ENCODE measurements at regions not wholly inside any gene's neighbourhood (a gene's known extent, or its start where the extent isn't known, plus 50 kb on each side); places are given as distances from the start of the nearest gene placed in this dataset.

- ATAC-seq, result no peak
- TF ChIP-seq ZSCAN18 (CRISPR knock-in tag; IDR thresholded peaks at IDR 0.05), result no peak
- no peak for TF ChIP-seq ELF4 (CRISPR knock-in tag; IDR thresholded peaks at IDR 0.05; ENCODE audit: low read depth)
- no peak for TF ChIP-seq USF1 (CRISPR knock-in tag; IDR thresholded peaks at IDR 0.05)
- TF ChIP-seq CDX4 (CRISPR knock-in tag; IDR thresholded peaks at IDR 0.05; ENCODE audit: borderline replicate concordance), result no peak
- no peak for TF ChIP-seq TCF7 (CRISPR knock-in tag; IDR thresholded peaks at IDR 0.05; ENCODE audit: low read depth)
- no peak for TF ChIP-seq SP1 (CRISPR knock-in tag; conservative IDR thresholded peaks at IDR 0.05)
- no peak for TF ChIP-seq ZMAT4 (CRISPR knock-in tag; IDR thresholded peaks at IDR 0.05)
- no peak for TF ChIP-seq ERG (CRISPR knock-in tag; IDR thresholded peaks at IDR 0.05)
- no peak for TF ChIP-seq FOXK1 (CRISPR knock-in tag; IDR thresholded peaks at IDR 0.05)
- no peak for TF ChIP-seq SOX15 (CRISPR knock-in tag; IDR thresholded peaks at IDR 0.05)
- TF ChIP-seq ZNF671 (CRISPR knock-in tag; IDR thresholded peaks at IDR 0.05), result no peak
- no peaks in the 10 kb centered on the region; the same call in 1 of the 2 replicates for H3K27me3 Mint-ChIP-seq (ENCODE audit: low read depth)
- CTCF ChIA-PET, result interaction anchor here (0.8 to 1.5 kb wide), 3 partner anchors 13 to 167 kb away, joined by 3 to 6 read pairs (median 5); no protein-coding TSS in a partner anchor
- H3K4me3 Mint-ChIP-seq, result no peak overlapping the region
- H3K27ac Mint-ChIP-seq, result no peak overlapping the region
- POLR2A ChIA-PET, result no interaction called here
- DNase-seq (ENCODE audit: low spot score), result no peak
- no peaks in the 10 kb centered on the region for H3K36me3 Mint-ChIP-seq
- peaks cover 3% of the 10 kb centered on the region; the same call in 1 of the 2 replicates for H3K9me3 Mint-ChIP-seq
- H3K4me1 Mint-ChIP-seq, result peaks cover 27% of the 10 kb centered on the region
These were observed 139.0 kb upstream of the NTM start for GRCh38 chr11:131231317-131231940.

GRCh38 chr11:131232261-131232660 lies 138.2 kb upstream of the NTM start:
- ChIA-PET POLR2A (interaction anchor here (0.6 kb wide), 1 partner anchor 21 kb away, joined by 3 read pairs; no protein-coding TSS in a partner anchor), CTCF (interaction anchor here (0.8 kb wide), 1 partner anchor 14 kb away, joined by 3 read pairs; no protein-coding TSS in a partner anchor)
- no peak for ATAC-seq
- H3K27me3 Mint-ChIP-seq (ENCODE audit: low read depth), result no peaks in the 10 kb centered on the region; the same call in 1 of the 2 replicates
- H3K36me3 Mint-ChIP-seq, result no peaks in the 10 kb centered on the region
- DNase-seq (ENCODE audit: low spot score), result no peak
- H3K9me3 Mint-ChIP-seq, result 0 out of 2 replicates have a peak, but pooled peaks cover 3% of the 10 kb centered on the region
- peaks cover 27% of the 10 kb centered on the region for H3K4me1 Mint-ChIP-seq
- no peak overlapping the region for H3K4me3 Mint-ChIP-seq
- no peak overlapping the region for H3K27ac Mint-ChIP-seq
- TF ChIP-seq GTF2I (CRISPR knock-in tag; conservative IDR thresholded peaks at IDR 0.05) (no peak), MXD4 (CRISPR knock-in tag; IDR thresholded peaks at IDR 0.05; ENCODE audit: borderline replicate concordance) (no peak), ZNF138 (CRISPR knock-in tag; conservative IDR thresholded peaks at IDR 0.05) (no peak), ZNF263 (CRISPR knock-in tag; IDR thresholded peaks at IDR 0.05; ENCODE audit: low read depth) (no peak), ZNF512 (CRISPR knock-in tag; IDR thresholded peaks at IDR 0.05; ENCODE audit: borderline replicate concordance) (no peak), EMX1 (CRISPR knock-in tag; IDR thresholded peaks at IDR 0.05) (no peak), PREB (CRISPR knock-in tag; IDR thresholded peaks at IDR 0.05; ENCODE audit: borderline replicate concordance) (no peak), ZNF219 (CRISPR knock-in tag; IDR thresholded peaks at IDR 0.05; ENCODE audit: borderline replicate concordance) (no peak), ZSCAN18 (CRISPR knock-in tag; IDR thresholded peaks at IDR 0.05) (no peak), AR (CRISPR knock-in tag; IDR thresholded peaks at IDR 0.05) (no peak), ZNF396 (CRISPR knock-in tag; IDR thresholded peaks at IDR 0.05; ENCODE audit: borderline replicate concordance) (no peak)
